MM.1S (cell line): ENCODE measurements at regions not wholly inside any gene's neighbourhood (a gene's known extent, or its start where the extent isn't known, plus 50 kb on each side); places are given as distances from the start of the nearest gene placed in this dataset.

ENCODE experiments used
- DNase-seq: peaks from one replicate; pipeline ENCODE4 v3.0.0-alpha.2; 2015
- H2AFZ ChIP-seq: fragments of 300-600 bp; sonication (generic); 2 replicates; pipeline ENCODE4 v1.6.0; 2016; ENCODE audit warnings: antibody characterized with exemption, low read length
- H3F3A ChIP-seq: fragments of 300-600 bp; sonication (generic); 2 replicates; pipeline ENCODE4 v1.6.1; 2016; ENCODE audit warnings: mild to moderate bottlenecking, antibody characterized with exemption, low read length, moderate library complexity, mixed read lengths; ENCODE audit not compliant: insufficient read depth
- H3K27ac ChIP-seq: fragments of 300-600 bp; sonication (generic); 2 replicates; pipeline ENCODE4 v1.5.1; 2016; ENCODE audit warnings: mild to moderate bottlenecking, low read length
- H3K27me3 ChIP-seq: fragments of 300-600 bp; sonication (generic); replicated peaks from 2 replicates; pipeline ENCODE4 v1.6.0; 2016; ENCODE audit warnings: low read length; ENCODE audit not compliant: insufficient read depth
- H3K36me3 ChIP-seq: fragments of 300-600 bp; sonication (generic); replicated peaks from 2 replicates; pipeline ENCODE4 v1.6.1; 2016; ENCODE audit warnings: mild to moderate bottlenecking, low read length, mixed read lengths; ENCODE audit not compliant: insufficient read depth
- H3K4me1 ChIP-seq: fragments of 300-600 bp; sonication (generic); 2 replicates; pipeline ENCODE4 v1.6.1; 2016; ENCODE audit warnings: low read length, mixed read lengths
- H3K4me2 ChIP-seq: fragments of 300-600 bp; sonication (generic); 2 replicates; pipeline ENCODE4 v1.6.0; 2016; ENCODE audit warnings: low read depth, low read length
- H3K4me3 ChIP-seq: fragments of 300-600 bp; sonication (generic); 2 replicates; pipeline ENCODE4 v1.5.1; 2016; ENCODE audit warnings: low read length, mixed read lengths
- H3K79me2 ChIP-seq: fragments of 300-600 bp; sonication (generic); 2 replicates; pipeline ENCODE4 v1.6.1; 2016; ENCODE audit warnings: mixed run types, low read length, mixed read lengths
- H3K9ac ChIP-seq: fragments of 300-600 bp; sonication (generic); 2 replicates; pipeline ENCODE4 v1.6.1; 2016; ENCODE audit warnings: low read length, mixed read lengths
- H3K9me2 ChIP-seq: fragments of 300-600 bp; sonication (generic); replicated peaks from 2 replicates; pipeline ENCODE4 v1.6.1; 2016; ENCODE audit warnings: mild to moderate bottlenecking, low read length, mixed read lengths; ENCODE audit not compliant: insufficient read depth
- H3K9me3 ChIP-seq: fragments of 300-600 bp; sonication (generic); replicated peaks from 2 replicates; pipeline ENCODE4 v1.6.1; 2016; ENCODE audit warnings: mild to moderate bottlenecking, low read length, mixed read lengths; ENCODE audit not compliant: insufficient read depth
- H4K20me1 ChIP-seq: fragments of 300-600 bp; sonication (generic); 2 replicates; pipeline ENCODE4 v1.6.1; 2016; ENCODE audit warnings: mild to moderate bottlenecking, low read length, moderate library complexity, mixed read lengths; ENCODE audit not compliant: insufficient read depth
- CTCF ChIP-seq: fragments of 300-600 bp; sonication (generic); IDR thresholded peaks from 2 replicates; pipeline ENCODE4 v1.5.1; 2016; ENCODE audit warnings: antibody characterized with exemption, low read length, mixed read lengths
- EZH2 ChIP-seq: fragments of 300-600 bp; sonication (generic); optimal IDR thresholded peaks from 2 replicates; pipeline ENCODE3; 2017; ENCODE audit warnings: low read depth, mild to moderate bottlenecking, antibody characterized with exemption, low read length, mixed read lengths
- EZH2phosphoT487 ChIP-seq: fragments of 300-600 bp; sonication (generic); IDR thresholded peaks from 2 replicates; pipeline ENCODE4 v1.6.1; 2018; ENCODE audit warnings: antibody characterized with exemption, low read length

- Histone ChIP-seq H3K9ac (no peak overlapping the region), H3K79me2 (no peaks in the 10 kb centered on the region), H3K4me1 (no peaks in the 10 kb centered on the region), H3K9me3 (no peaks in the 10 kb centered on the region), H3K27ac (peak overlapping the region; percentile 18; the same call in 1 of the 2 replicates), H3K4me2 (peak overlapping the region; percentile 37), H3K9me2 (no peaks in the 10 kb centered on the region), H3K4me3 (peak overlapping the region; percentile 30; the same call in 1 of the 2 replicates), H3K27me3 (no peaks in the 10 kb centered on the region), H2AFZ (peak overlapping the region; percentile 17; the same call in 1 of the 2 replicates), H3F3A (no peaks in the 10 kb centered on the region), H4K20me1 (no peaks in the 10 kb centered on the region), H3K36me3 (no peaks in the 10 kb centered on the region)
- DNase-seq, result peak; percentile 55
- TF ChIP-seq EZH2 (no peak), CTCF (no peak), EZH2phosphoT487 (no peak)
These were observed 53.0 kb upstream of the KLF3 start for GRCh38 chr4:38610966-38611431.

- Histone ChIP-seq H3K27me3 (no peaks in the 10 kb centered on the region), H3F3A (no peaks in the 10 kb centered on the region), H3K4me1 (no peaks in the 10 kb centered on the region), H3K9me2 (no peaks in the 10 kb centered on the region), H3K36me3 (no peaks in the 10 kb centered on the region), H3K79me2 (no peaks in the 10 kb centered on the region), H3K9ac (no peak overlapping the region), H2AFZ (no peak overlapping the region), H4K20me1 (no peaks in the 10 kb centered on the region), H3K4me2 (peak overlapping the region; percentile 37; the same call in 1 of the 2 replicates), H3K9me3 (no peaks in the 10 kb centered on the region), H3K27ac (no peak overlapping the region), H3K4me3 (0 out of 2 replicates have a peak overlapping the region, but pooled peaks have one; percentile 30)
- no peak for DNase-seq
- TF ChIP-seq CTCF, result no peak
These were observed 52.3 kb upstream of the KLF3 start for GRCh38 chr4:38611676-38612075.

- no peak overlapping the region for H3K9ac ChIP-seq
- no peaks in the 10 kb centered on the region for H3K27me3 ChIP-seq
- H3K9me2 ChIP-seq, result no peaks in the 10 kb centered on the region
- no peak for TF ChIP-seq EZH2phosphoT487
- TF ChIP-seq CTCF, result no peak
- no peak for TF ChIP-seq EZH2
- no peak overlapping the region for H3K27ac ChIP-seq
- DNase-seq, result no peak
- H3K79me2 ChIP-seq, result no peaks in the 10 kb centered on the region
- no peaks in the 10 kb centered on the region for H3K4me1 ChIP-seq
- H4K20me1 ChIP-seq, result no peaks in the 10 kb centered on the region
- no peak overlapping the region for H2AFZ ChIP-seq
- no peaks in the 10 kb centered on the region for H3K36me3 ChIP-seq
- no peak overlapping the region for H3K4me2 ChIP-seq
- H3K9me3 ChIP-seq, result no peaks in the 10 kb centered on the region
- H3K4me3 ChIP-seq, result no peak overlapping the region
- H3F3A ChIP-seq, result no peaks in the 10 kb centered on the region
These were observed 51.2 kb upstream of the KLF3 start for GRCh38 chr4:38612646-38613414.
